Nephron (organoid): ENCODE measurements at regions not wholly inside any gene's neighbourhood (a gene's known extent, or its start where the extent isn't known, plus 50 kb on each side); places are given as distances from the start of the nearest gene placed in this dataset.
"Not testable (repeated sequence)": the region's sequence is repeated elsewhere in the genome, so short reads cannot be mapped to it uniquely, and the experiment has no call there.

Experiments used
- H3K27ac Mint-ChIP-seq, 3 experiments: 2 replicates each; pipeline ENCODE4 v1.8.0; 2020; ENCODE audit warnings: mixed read lengths in 3 of 3, mild to moderate bottlenecking in 2 of 3, moderate library complexity in 1 of 3
- H3K27me3 Mint-ChIP-seq: 2 replicates; pipeline ENCODE4 v1.8.0; 2021; ENCODE audit warnings: low read depth, mild to moderate bottlenecking, moderate library complexity, mixed read lengths
- H3K36me3 Mint-ChIP-seq: 2 replicates; pipeline ENCODE4 v1.8.0; 2020; ENCODE audit warnings: low read depth, mixed read lengths
- H3K4me1 Mint-ChIP-seq: 2 replicates; pipeline ENCODE4 v1.8.0; 2020; ENCODE audit warnings: mixed read lengths
- H3K4me3 Mint-ChIP-seq, 3 experiments: 2 replicates each; pipeline ENCODE4 v1.8.0; 2020; ENCODE audit warnings: mild to moderate bottlenecking in 3 of 3, mixed read lengths in 3 of 3, moderate library complexity in 2 of 3
- H3K9me3 Mint-ChIP-seq: 2 replicates; pipeline ENCODE4 v1.8.0; 2020; ENCODE audit warnings: mixed read lengths
- TF ChIP-seq, protein P1 (sequence below), 3 experiments: fragments of 200-600 bp; sonication (generic); IDR thresholded peaks; one replicate each; pipeline ENCODE4 v1.5.0; 2021; ENCODE audit warnings: antibody characterized with exemption in 3 of 3; ENCODE audit not compliant: unreplicated experiment in 3 of 3

DNA sequence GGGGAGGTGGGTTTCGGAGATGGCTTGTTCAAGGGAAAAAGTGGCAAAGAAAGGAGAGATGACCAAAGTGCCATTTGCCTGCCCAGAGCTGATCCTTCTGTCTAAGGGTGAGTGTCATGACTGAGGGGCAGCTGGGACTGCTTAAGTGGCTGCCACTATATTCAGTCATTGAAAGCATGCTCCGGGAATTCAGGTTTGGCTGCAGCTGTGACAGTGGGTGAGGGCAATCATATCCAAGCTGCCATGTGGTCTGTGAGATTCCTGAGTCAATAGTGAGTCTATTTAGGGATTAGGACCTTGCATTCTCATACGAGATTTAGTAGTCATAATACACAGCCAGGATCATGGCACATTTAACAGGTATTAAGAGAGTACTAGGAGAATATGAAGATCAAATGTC, 138.8 kb upstream of the BANK1 start:
- Mint-ChIP-seq H3K4me3 (no peak overlapping the region), H3K27ac (peak overlapping the region; percentile 3 to 21 (median 17)), H3K4me1 (peaks cover 24% of the 10 kb centered on the region), H3K9me3 (no peaks in the 10 kb centered on the region), H3K27me3 (no peaks in the 10 kb centered on the region), H3K36me3 (no peaks in the 10 kb centered on the region)
- TF ChIP-seq, protein P1, sequence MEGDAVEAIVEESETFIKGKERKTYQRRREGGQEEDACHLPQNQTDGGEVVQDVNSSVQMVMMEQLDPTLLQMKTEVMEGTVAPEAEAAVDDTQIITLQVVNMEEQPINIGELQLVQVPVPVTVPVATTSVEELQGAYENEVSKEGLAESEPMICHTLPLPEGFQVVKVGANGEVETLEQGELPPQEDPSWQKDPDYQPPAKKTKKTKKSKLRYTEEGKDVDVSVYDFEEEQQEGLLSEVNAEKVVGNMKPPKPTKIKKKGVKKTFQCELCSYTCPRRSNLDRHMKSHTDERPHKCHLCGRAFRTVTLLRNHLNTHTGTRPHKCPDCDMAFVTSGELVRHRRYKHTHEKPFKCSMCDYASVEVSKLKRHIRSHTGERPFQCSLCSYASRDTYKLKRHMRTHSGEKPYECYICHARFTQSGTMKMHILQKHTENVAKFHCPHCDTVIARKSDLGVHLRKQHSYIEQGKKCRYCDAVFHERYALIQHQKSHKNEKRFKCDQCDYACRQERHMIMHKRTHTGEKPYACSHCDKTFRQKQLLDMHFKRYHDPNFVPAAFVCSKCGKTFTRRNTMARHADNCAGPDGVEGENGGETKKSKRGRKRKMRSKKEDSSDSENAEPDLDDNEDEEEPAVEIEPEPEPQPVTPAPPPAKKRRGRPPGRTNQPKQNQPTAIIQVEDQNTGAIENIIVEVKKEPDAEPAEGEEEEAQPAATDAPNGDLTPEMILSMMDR (IDR thresholded peaks at IDR 0.05; ENCODE audit: unreplicated experiment in 3 of 3) = no peak

DNA sequence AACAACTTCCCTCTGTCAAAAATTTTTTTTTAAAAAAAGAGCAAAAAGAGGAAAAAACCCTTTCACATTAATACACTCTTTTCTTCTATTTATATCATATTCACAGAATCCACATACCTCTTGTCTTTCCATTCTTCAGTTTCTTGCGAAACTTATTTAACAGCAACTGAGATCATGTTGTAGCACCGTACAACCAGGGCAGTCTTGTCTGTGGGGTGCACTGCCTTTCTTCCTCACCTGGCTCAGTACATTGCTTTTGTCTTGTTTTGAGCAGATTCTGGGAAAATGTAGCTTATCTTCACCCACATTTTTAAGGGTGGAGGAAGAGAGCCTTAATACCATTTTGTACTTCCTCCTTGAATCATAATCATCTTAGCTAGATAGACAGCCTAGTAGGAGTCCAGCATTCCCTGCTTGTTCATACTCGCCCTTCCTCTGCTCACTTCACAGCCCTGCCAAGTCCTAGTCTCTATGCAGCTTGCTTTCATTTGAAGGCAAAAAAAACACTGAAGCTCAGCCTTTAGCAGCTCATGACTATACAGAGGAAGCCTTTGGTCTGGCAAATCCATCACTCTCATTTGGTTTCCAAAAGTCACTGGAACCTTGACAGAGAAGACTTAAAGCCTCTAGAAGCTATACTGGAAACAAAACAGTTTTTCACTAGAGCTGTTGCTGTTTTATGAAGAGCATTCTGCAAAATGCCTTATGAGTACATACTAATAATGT, 140.6 kb upstream of the BANK1 start:
- H3K4me3 Mint-ChIP-seq = no peak overlapping the region
- no peaks in the 10 kb centered on the region for H3K27me3 Mint-ChIP-seq
- peaks cover 29% of the 10 kb centered on the region for H3K4me1 Mint-ChIP-seq
- no peaks in the 10 kb centered on the region for H3K9me3 Mint-ChIP-seq
- TF ChIP-seq, protein P1 (IDR thresholded peaks at IDR 0.05; ENCODE audit: unreplicated experiment in 3 of 3) = no peak
- no peaks in the 10 kb centered on the region for H3K36me3 Mint-ChIP-seq
- peak overlapping the region in 2 of 3 experiments; percentile 59 to 85 for H3K27ac Mint-ChIP-seq

DNA sequence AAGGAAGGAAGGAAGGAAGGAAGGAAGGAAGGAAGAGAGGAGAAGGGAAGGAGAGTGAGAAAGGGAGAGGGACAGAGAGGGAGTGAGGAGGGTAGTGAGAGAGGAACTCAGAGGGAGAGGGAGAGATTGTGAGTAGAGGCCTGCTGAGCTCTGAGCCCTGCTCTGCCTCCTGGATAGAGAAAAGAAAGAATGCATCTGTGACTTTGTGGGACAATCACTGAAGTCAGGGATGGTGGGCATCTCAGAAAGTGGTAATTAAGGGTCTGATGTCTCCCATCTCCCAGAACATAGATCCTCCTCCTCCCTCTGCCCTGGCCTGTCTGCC, 142.9 kb upstream of the BANK1 start:
- TF ChIP-seq, protein P1 (IDR thresholded peaks at IDR 0.05; ENCODE audit: unreplicated experiment in 3 of 3) = no peak
- Mint-ChIP-seq H3K4me3 (no peak overlapping the region), H3K9me3 (no peaks in the 10 kb centered on the region), H3K27ac (no peak overlapping the region), H3K4me1 (peaks cover 29% of the 10 kb centered on the region), H3K36me3 (no peaks in the 10 kb centered on the region), H3K27me3 (no peaks in the 10 kb centered on the region)

DNA sequence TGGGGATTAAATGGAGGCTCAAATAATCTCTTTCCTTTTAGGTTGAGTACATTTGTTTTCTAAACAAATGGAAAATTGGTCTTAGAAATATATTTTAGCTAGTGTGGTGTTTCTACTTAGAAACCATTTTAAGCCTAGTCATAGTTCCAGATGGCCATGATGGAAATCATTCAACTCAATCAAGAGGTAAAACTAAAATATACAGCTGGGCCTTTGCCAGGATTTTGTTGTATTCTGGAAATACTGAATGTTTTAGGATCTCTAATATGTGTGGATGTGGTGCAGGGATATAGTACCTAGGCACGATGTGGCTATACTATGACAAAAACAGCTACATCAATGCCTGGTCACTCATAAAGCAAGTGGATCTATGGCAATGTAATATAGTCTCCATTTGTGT, 146.0 kb upstream of the BANK1 start:
- Mint-ChIP-seq H3K9me3 (no peaks in the 10 kb centered on the region), H3K27ac (no peak overlapping the region), H3K4me1 (peaks cover 16% of the 10 kb centered on the region), H3K4me3 (no peak overlapping the region), H3K36me3 (no peaks in the 10 kb centered on the region), H3K27me3 (no peaks in the 10 kb centered on the region)
- TF ChIP-seq, protein P1 (IDR thresholded peaks at IDR 0.05; ENCODE audit: unreplicated experiment in 3 of 3) = no peak

DNA sequence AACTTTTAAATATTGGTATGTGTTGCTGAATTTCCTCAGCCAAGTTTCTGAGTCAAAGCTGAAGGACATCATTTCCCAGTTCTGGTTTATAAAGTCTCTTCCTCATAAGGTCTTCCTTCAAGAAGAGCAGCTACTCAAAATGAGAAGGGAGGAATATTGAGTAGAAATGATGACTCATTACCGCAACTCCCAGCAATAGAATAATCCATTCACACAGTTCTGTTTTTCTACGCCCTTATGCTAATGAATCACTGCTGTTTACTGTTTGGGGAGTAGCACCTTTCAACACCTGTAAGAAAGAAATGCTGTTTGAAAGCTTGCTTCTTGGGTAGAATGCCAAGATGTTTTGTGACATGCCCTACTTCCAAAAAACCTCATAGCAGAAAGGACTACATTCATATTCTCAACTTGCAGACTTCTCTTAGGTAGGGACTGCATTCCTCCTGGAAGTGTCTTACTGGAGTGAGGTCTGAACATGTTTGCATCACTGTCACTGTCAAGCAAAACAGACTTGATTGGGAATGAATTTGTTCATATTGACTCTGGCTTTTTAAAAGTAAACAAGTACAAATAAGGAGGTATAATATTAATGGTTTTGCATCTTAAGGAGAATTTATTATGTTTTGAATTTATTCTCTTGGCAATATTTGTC, 147.2 kb upstream of the BANK1 start:
- no peaks in the 10 kb centered on the region for H3K36me3 Mint-ChIP-seq

DNA sequence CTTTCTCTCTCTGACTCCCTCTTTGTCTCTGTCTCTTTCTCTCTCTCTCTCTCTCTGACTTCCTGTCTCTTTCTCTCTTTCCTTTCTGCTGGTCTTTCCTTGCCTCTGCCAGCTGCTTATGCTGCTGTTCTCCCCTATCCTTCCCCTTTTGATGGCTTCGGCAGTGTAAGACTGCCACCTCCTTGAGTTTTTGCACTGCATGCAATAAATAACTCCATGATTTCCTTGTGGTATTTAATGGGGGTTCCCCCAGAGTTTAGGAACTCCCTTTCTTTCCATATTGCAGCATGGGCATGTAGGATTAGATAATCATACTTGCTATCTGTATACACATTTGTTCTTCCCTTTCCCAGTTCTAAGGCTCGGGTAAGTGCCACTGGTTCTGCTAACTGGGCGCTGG, 157.8 kb upstream of the BANK1 start:
- not testable (repeated sequence) for H3K4me1 Mint-ChIP-seq, H3K27me3 Mint-ChIP-seq, H3K27ac Mint-ChIP-seq, H3K4me3 Mint-ChIP-seq, H3K36me3 Mint-ChIP-seq
- H3K9me3 Mint-ChIP-seq = peaks cover 17% of the 10 kb centered on the region

More for the DNA sequence above, 147.2 kb upstream of the BANK1 start:
- no peak overlapping the region for H3K4me3 Mint-ChIP-seq
- TF ChIP-seq, protein P1 (IDR thresholded peaks at IDR 0.05; ENCODE audit: unreplicated experiment in 3 of 3) = no peak
- no peaks in the 10 kb centered on the region for H3K9me3 Mint-ChIP-seq
- no peaks in the 10 kb centered on the region for H3K27me3 Mint-ChIP-seq
- H3K27ac Mint-ChIP-seq = no peak overlapping the region
- H3K4me1 Mint-ChIP-seq = peaks cover 11% of the 10 kb centered on the region
